Type B pancreatic cell (in vitro differentiated cells): ENCODE measurements at regions not wholly inside any gene's neighbourhood (a gene's known extent, or its start where the extent isn't known, plus 50 kb on each side); places are given as distances from the start of the nearest gene placed in this dataset.

ENCODE experiments used
- DNase-seq: peaks from one replicate; pipeline ENCODE4 v3.0.0; 2021; ENCODE audit warnings: mixed read lengths; ENCODE audit not compliant: unreplicated experiment; ENCODE audit errors: extremely low spot score
- H3K27ac Mint-ChIP-seq: 2 replicates; pipeline ENCODE4 v1.8.0; 2021; ENCODE audit warnings: mild to moderate bottlenecking, mixed read lengths
- H3K27me3 Mint-ChIP-seq: 2 replicates; pipeline ENCODE4 v1.8.0; 2021; ENCODE audit warnings: mixed read lengths
- H3K36me3 Mint-ChIP-seq: 2 replicates; pipeline ENCODE4 v1.8.0; 2021; ENCODE audit warnings: mixed read lengths
- H3K4me1 Mint-ChIP-seq: one replicate; pipeline ENCODE4 v1.8.0; 2021; ENCODE audit warnings: mixed read lengths; ENCODE audit not compliant: unreplicated experiment
- H3K4me3 Mint-ChIP-seq: 2 replicates; pipeline ENCODE4 v1.8.0; 2021; ENCODE audit warnings: mild to moderate bottlenecking, mixed read lengths
- H3K9me3 Mint-ChIP-seq: 2 replicates; pipeline ENCODE4 v1.8.0; 2021; ENCODE audit warnings: mixed read lengths
- CTCF ChIP-seq: fragments of 200-600 bp; sonication (generic); conservative IDR thresholded peaks from 2 replicates; pipeline ENCODE4 v1.5.0; 2021; ENCODE audit warnings: antibody characterized with exemption, mild to moderate bottlenecking

- no peak for TF ChIP-seq CTCF
- Mint-ChIP-seq H3K27me3 (no peaks in the 10 kb centered on the region), H3K4me3 (no peak overlapping the region), H3K9me3 (peaks cover under 1% of the 10 kb centered on the region), H3K36me3 (no peaks in the 10 kb centered on the region), H3K4me1 (peaks cover 21% of the 10 kb centered on the region), H3K27ac (no peak overlapping the region)
- no peak for DNase-seq
These were observed 1033.0 kb upstream of the PIK3C3 start for GRCh38 chr18:40921845-40922629.

- no peak overlapping the region for H3K4me3 Mint-ChIP-seq
- H3K36me3 Mint-ChIP-seq = no peaks in the 10 kb centered on the region
- H3K9me3 Mint-ChIP-seq = peaks cover 5% of the 10 kb centered on the region
- no peak for DNase-seq
- H3K4me1 Mint-ChIP-seq = peaks cover 17% of the 10 kb centered on the region
- no peak for TF ChIP-seq CTCF
- H3K27me3 Mint-ChIP-seq = no peaks in the 10 kb centered on the region
- no peak overlapping the region for H3K27ac Mint-ChIP-seq
These were observed 1038.0 kb upstream of the PIK3C3 start for GRCh38 chr18:40917056-40917455.

GRCh38 chr18:40915724-40916123 is 1039.3 kb upstream of the PIK3C3 start:
- Mint-ChIP-seq H3K27ac (no peak overlapping the region), H3K4me3 (no peak overlapping the region), H3K9me3 (peaks cover 5% of the 10 kb centered on the region), H3K4me1 (peaks cover 7% of the 10 kb centered on the region), H3K36me3 (no peaks in the 10 kb centered on the region), H3K27me3 (no peaks in the 10 kb centered on the region)
- DNase-seq = no peak
- no peak for TF ChIP-seq CTCF

- peaks cover 2% of the 10 kb centered on the region for H3K9me3 Mint-ChIP-seq
- no peak for DNase-seq
- H3K27ac Mint-ChIP-seq = no peak overlapping the region
- H3K4me3 Mint-ChIP-seq = no peak overlapping the region
- no peaks in the 10 kb centered on the region for H3K36me3 Mint-ChIP-seq
- TF ChIP-seq CTCF = no peak
- H3K27me3 Mint-ChIP-seq = no peaks in the 10 kb centered on the region
- H3K4me1 Mint-ChIP-seq = peaks cover 4% of the 10 kb centered on the region
These were observed 1043.3 kb upstream of the PIK3C3 start for GRCh38 chr18:40911582-40912254.

- no peaks in the 10 kb centered on the region for H3K9me3 Mint-ChIP-seq
- H3K27ac Mint-ChIP-seq = no peak overlapping the region
- no peaks in the 10 kb centered on the region for H3K36me3 Mint-ChIP-seq
- no peak for TF ChIP-seq CTCF
- no peaks in the 10 kb centered on the region for H3K27me3 Mint-ChIP-seq
- no peaks in the 10 kb centered on the region for H3K4me1 Mint-ChIP-seq
- no peak overlapping the region for H3K4me3 Mint-ChIP-seq
- no peak for DNase-seq
These were observed 1044.0 kb upstream of the PIK3C3 start for GRCh38 chr18:40911041-40911440.
